Neuron (in vitro differentiated cells): ENCODE measurements at regions not wholly inside any gene's neighbourhood (a gene's known extent, or its start where the extent isn't known, plus 50 kb on each side); places are given as distances from the start of the nearest gene placed in this dataset.
"Not testable (repeated sequence)": the region's sequence is repeated elsewhere in the genome, so short reads cannot be mapped to it uniquely, and the experiment has no call there.

Experiments used
- H2AFZ ChIP-seq: one replicate; pipeline ENCODE4 v1.6.1; 2013; ENCODE audit warnings: low read depth, mild to moderate bottlenecking, inconsistent platforms, low read length, moderate library complexity
- H3K27me3 ChIP-seq: one replicate; pipeline ENCODE4 v1.6.1; 2013; ENCODE audit warnings: low read length; ENCODE audit not compliant: insufficient read depth
- H3K36me3 ChIP-seq: one replicate; pipeline ENCODE4 v1.6.1; 2013; ENCODE audit warnings: low read length; ENCODE audit not compliant: insufficient read depth
- H3K4me1 ChIP-seq: one replicate; pipeline ENCODE4 v1.6.1; 2013; ENCODE audit warnings: low read length; ENCODE audit not compliant: insufficient read depth
- H3K4me3 ChIP-seq: 2 replicates; pipeline ENCODE4 v1.5.1; 2013; ENCODE audit warnings: mild to moderate bottlenecking, low read length, moderate library complexity
- H3K9me3 ChIP-seq: one replicate; pipeline ENCODE4 v1.6.1; 2013; ENCODE audit warnings: low read length

- not testable (repeated sequence) for H3K9me3 ChIP-seq, H3K27me3 ChIP-seq, H2AFZ ChIP-seq, H3K4me3 ChIP-seq, H3K4me1 ChIP-seq, H3K36me3 ChIP-seq
Observed at GRCh38 chr2:111422562-111422961, 301.8 kb downstream of the BCL2L11 start.

- not testable (repeated sequence) for H3K4me1 ChIP-seq, H2AFZ ChIP-seq, H3K9me3 ChIP-seq, H3K4me3 ChIP-seq, H3K27me3 ChIP-seq, H3K36me3 ChIP-seq
Observed at GRCh38 chr2:111423184-111423583, 302.5 kb downstream of the BCL2L11 start.

GRCh38 chr2:111424176-111424575 lies 303.5 kb downstream of the BCL2L11 start:
- not testable (repeated sequence) for H3K9me3 ChIP-seq, H2AFZ ChIP-seq, H3K27me3 ChIP-seq, H3K36me3 ChIP-seq, H3K4me3 ChIP-seq, H3K4me1 ChIP-seq

GRCh38 chr2:111424851-111425309 lies 304.2 kb downstream of the BCL2L11 start:
- not testable (repeated sequence) for H2AFZ ChIP-seq, H3K9me3 ChIP-seq, H3K4me1 ChIP-seq, H3K4me3 ChIP-seq, H3K36me3 ChIP-seq, H3K27me3 ChIP-seq

GRCh38 chr2:111425789-111426201 lies 305.1 kb downstream of the BCL2L11 start:
- H3K27me3 ChIP-seq, H3K36me3 ChIP-seq, H3K4me1 ChIP-seq, H3K9me3 ChIP-seq, H2AFZ ChIP-seq, H3K4me3 ChIP-seq: not testable (repeated sequence)

- not testable (repeated sequence) for H3K4me3 ChIP-seq, H3K27me3 ChIP-seq, H3K4me1 ChIP-seq, H3K36me3 ChIP-seq, H2AFZ ChIP-seq, H3K9me3 ChIP-seq
Observed at GRCh38 chr2:111427346-111427745, 306.6 kb downstream of the BCL2L11 start.

GRCh38 chr2:111428915-111429314 lies 308.2 kb downstream of the BCL2L11 start:
- not testable (repeated sequence) for H3K4me1 ChIP-seq, H2AFZ ChIP-seq, H3K9me3 ChIP-seq, H3K4me3 ChIP-seq, H3K36me3 ChIP-seq, H3K27me3 ChIP-seq

GRCh38 chr2:111429353-111429752 lies 308.6 kb downstream of the BCL2L11 start:
- H3K36me3 ChIP-seq, H3K27me3 ChIP-seq, H3K4me1 ChIP-seq, H3K4me3 ChIP-seq, H2AFZ ChIP-seq, H3K9me3 ChIP-seq: not testable (repeated sequence)

GRCh38 chr2:111430817-111431661 lies 310.3 kb downstream of the BCL2L11 start:
- not testable (repeated sequence) for H3K4me1 ChIP-seq, H3K4me3 ChIP-seq, H3K27me3 ChIP-seq, H3K9me3 ChIP-seq, H3K36me3 ChIP-seq, H2AFZ ChIP-seq

GRCh38 chr2:111432423-111432822 lies 311.7 kb downstream of the BCL2L11 start:
- not testable (repeated sequence) for H2AFZ ChIP-seq, H3K36me3 ChIP-seq, H3K27me3 ChIP-seq, H3K4me1 ChIP-seq, H3K9me3 ChIP-seq, H3K4me3 ChIP-seq

- H3K4me3 ChIP-seq, H3K4me1 ChIP-seq, H3K9me3 ChIP-seq, H2AFZ ChIP-seq, H3K27me3 ChIP-seq, H3K36me3 ChIP-seq: not testable (repeated sequence)
Observed at GRCh38 chr2:111432916-111433499, 312.3 kb downstream of the BCL2L11 start.

- not testable (repeated sequence) for H3K36me3 ChIP-seq, H3K27me3 ChIP-seq, H3K9me3 ChIP-seq, H2AFZ ChIP-seq, H3K4me3 ChIP-seq, H3K4me1 ChIP-seq
Observed at GRCh38 chr2:111433892-111434607, 313.3 kb downstream of the BCL2L11 start.

- not testable (repeated sequence) for H3K4me1 ChIP-seq, H3K9me3 ChIP-seq, H3K36me3 ChIP-seq, H3K4me3 ChIP-seq, H2AFZ ChIP-seq, H3K27me3 ChIP-seq
Observed at GRCh38 chr2:111434608-111434939, 313.9 kb downstream of the BCL2L11 start.
